HepG2 (cell line): ENCODE measurements at regions not wholly inside any gene's neighbourhood (a gene's known extent, or its start where the extent isn't known, plus 50 kb on each side); places are given as distances from the start of the nearest gene placed in this dataset.
"Not testable (repeated sequence)": the region's sequence is repeated elsewhere in the genome, so short reads cannot be mapped to it uniquely, and the experiment has no call there.

Experiments
- BRF2 ChIP-seq: sonication (generic); formaldehyde crosslinking; IDR thresholded peaks from 2 replicates; pipeline ENCODE4 v1.8.1; 2022; ENCODE audit warnings: mild to moderate bottlenecking, missing genetic modification reagents
- CEBPB ChIP-seq: IDR thresholded peaks from 2 replicates; pipeline ENCODE4 v1.6.1; 2011; ENCODE audit warnings: low read depth, low read length, improper control_type of control experiment, borderline replicate concordance
- CTCF ChIP-seq: sonication (generic); formaldehyde crosslinking; IDR thresholded peaks from 2 replicates; pipeline ENCODE4 v1.5.0; 2020; ENCODE audit warnings: mild to moderate bottlenecking, missing genetic modification reagents, moderate library complexity
- GLMP ChIP-seq: sonication (generic); formaldehyde crosslinking; IDR thresholded peaks from 2 replicates; pipeline ENCODE4 v1.9.0; 2021; ENCODE audit warnings: missing genetic modification reagents, mild to moderate bottlenecking, borderline replicate concordance
- HIVEP1 ChIP-seq: sonication (generic); formaldehyde crosslinking; IDR thresholded peaks from 2 replicates; pipeline ENCODE4 v1.4.0; 2020; ENCODE audit warnings: mild to moderate bottlenecking, missing genetic modification reagents
- TRIM22 ChIP-seq: fragments of 450-650 bp; IDR thresholded peaks from 2 replicates; pipeline ENCODE4 v1.6.1; 2017
- ZC3H13 ChIP-seq: sonication (generic); formaldehyde crosslinking; IDR thresholded peaks from 2 replicates; pipeline ENCODE4 v1.8.1; 2023; ENCODE audit warnings: mild to moderate bottlenecking, missing genetic modification reagents, moderate library complexity
- ZFP91 ChIP-seq: sonication (generic); formaldehyde crosslinking; IDR thresholded peaks from 2 replicates; pipeline ENCODE4 v1.9.0; 2022; ENCODE audit warnings: missing genetic modification reagents, mild to moderate bottlenecking, borderline replicate concordance
- ZNF589 ChIP-seq: sonication (generic); formaldehyde crosslinking; conservative IDR thresholded peaks from 2 replicates; pipeline ENCODE4 v1.8.0; 2022; ENCODE audit warnings: mild to moderate bottlenecking, moderate library complexity, missing genetic modification reagents

- TF ChIP-seq ZNF589 (CRISPR knock-in tag); CTCF (CRISPR knock-in tag); ZC3H13 (CRISPR knock-in tag); BRF2 (CRISPR knock-in tag); TRIM22; HIVEP1; GLMP (CRISPR knock-in tag); CEBPB; ZFP91 (CRISPR knock-in tag): not testable (repeated sequence)
These were observed 125.3 kb upstream of the PJA2 start for GRCh38 chr5:109535090-109535489.
